GM18498 (cell line): ENCODE measurements at regions not wholly inside any gene's neighbourhood (a gene's known extent, or its start where the extent isn't known, plus 50 kb on each side); places are given as distances from the start of the nearest gene placed in this dataset.

Experiments used
- ATAC-seq: cut with Tn5 transposase; IDR thresholded peaks from one replicate; pipeline ENCODE4 v1.9.1; 2021; ENCODE audit warnings: mild to moderate bottlenecking, moderate library complexity; ENCODE audit not compliant: unreplicated experiment

GRCh38 chr13:34430294-34430693 lies 511.8 kb upstream of the NBEA start:
- ATAC-seq = no peak

GRCh38 chr13:34431827-34432581 lies 510.1 kb upstream of the NBEA start:
- no peak for ATAC-seq

GRCh38 chr13:34435338-34435737 lies 506.7 kb upstream of the NBEA start:
- ATAC-seq = no peak

GRCh38 chr13:34437873-34438272 lies 504.2 kb upstream of the NBEA start:
- ATAC-seq = no peak

- ATAC-seq = no peak
Observed at GRCh38 chr13:34452831-34453230, 489.2 kb upstream of the NBEA start.

- no peak for ATAC-seq
Observed at GRCh38 chr13:34458756-34459715, 483.0 kb upstream of the NBEA start.

- no peak for ATAC-seq
Observed at GRCh38 chr13:34459856-34460255, 482.2 kb upstream of the NBEA start.

GRCh38 chr13:34462843-34463242 lies 479.2 kb upstream of the NBEA start:
- ATAC-seq = no peak

GRCh38 chr13:34464011-34464410 lies 478.1 kb upstream of the NBEA start:
- no peak for ATAC-seq

- ATAC-seq = no peak
Observed at GRCh38 chr13:34465423-34465922, 476.6 kb upstream of the NBEA start.

GRCh38 chr13:34466301-34466700 lies 475.8 kb upstream of the NBEA start:
- ATAC-seq = no peak

GRCh38 chr13:34467450-34468083 lies 474.5 kb upstream of the NBEA start:
- ATAC-seq = no peak

GRCh38 chr13:34469196-34469986 lies 472.7 kb upstream of the NBEA start:
- no peak for ATAC-seq

- no peak for ATAC-seq
Observed at GRCh38 chr13:34474187-34474868, 467.7 kb upstream of the NBEA start.

- ATAC-seq = no peak
Observed at GRCh38 chr13:34478376-34478775, 463.7 kb upstream of the NBEA start.

- ATAC-seq = no peak
Observed at GRCh38 chr13:34502011-34502410, 440.1 kb upstream of the NBEA start.

- no peak for ATAC-seq
Observed at GRCh38 chr13:34502621-34503020, 439.4 kb upstream of the NBEA start.

GRCh38 chr13:34506796-34507195 lies 435.3 kb upstream of the NBEA start:
- no peak for ATAC-seq

- ATAC-seq = no peak
Observed at GRCh38 chr13:34507630-34508029, 434.4 kb upstream of the NBEA start.

- no peak for ATAC-seq
Observed at GRCh38 chr13:34512817-34513216, 429.3 kb upstream of the NBEA start.
